SKM-1 (cell line): ENCODE measurements at regions not wholly inside any gene's neighbourhood (a gene's known extent, or its start where the extent isn't known, plus 50 kb on each side); places are given as distances from the start of the nearest gene placed in this dataset.

Experiments
- DNase-seq: peaks from one replicate; lab custom pipeline; 2025; ENCODE audit not compliant: unreplicated experiment; lab: John Stamatoyannopoulos, UW

- DNase-seq, result no peak
Observed at GRCh38 chr5:138666226-138666742, 86.9 kb upstream of the CTNNA1 start.

DNA sequence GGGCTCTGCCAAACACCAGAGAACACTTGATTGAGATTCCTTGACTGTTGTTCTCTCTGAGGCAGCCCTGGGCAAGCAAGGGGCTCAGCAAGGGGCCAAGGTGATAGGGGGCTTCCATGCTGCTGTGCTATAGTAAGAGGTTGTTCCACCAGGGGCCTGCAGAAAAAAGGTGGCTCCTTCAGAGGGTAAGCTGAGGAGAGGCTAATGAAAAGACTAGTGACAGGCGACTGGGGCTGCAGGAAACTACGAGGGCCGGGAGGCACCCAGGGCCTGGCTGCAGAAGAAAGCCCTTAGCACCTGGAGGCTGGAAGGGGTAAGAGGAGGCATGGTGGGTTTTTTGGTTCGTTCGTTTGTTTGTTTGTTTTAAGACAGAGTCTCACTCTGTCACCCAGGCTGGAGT, 88.0 kb upstream of the CTNNA1 start:
- no peak for DNase-seq

DNA sequence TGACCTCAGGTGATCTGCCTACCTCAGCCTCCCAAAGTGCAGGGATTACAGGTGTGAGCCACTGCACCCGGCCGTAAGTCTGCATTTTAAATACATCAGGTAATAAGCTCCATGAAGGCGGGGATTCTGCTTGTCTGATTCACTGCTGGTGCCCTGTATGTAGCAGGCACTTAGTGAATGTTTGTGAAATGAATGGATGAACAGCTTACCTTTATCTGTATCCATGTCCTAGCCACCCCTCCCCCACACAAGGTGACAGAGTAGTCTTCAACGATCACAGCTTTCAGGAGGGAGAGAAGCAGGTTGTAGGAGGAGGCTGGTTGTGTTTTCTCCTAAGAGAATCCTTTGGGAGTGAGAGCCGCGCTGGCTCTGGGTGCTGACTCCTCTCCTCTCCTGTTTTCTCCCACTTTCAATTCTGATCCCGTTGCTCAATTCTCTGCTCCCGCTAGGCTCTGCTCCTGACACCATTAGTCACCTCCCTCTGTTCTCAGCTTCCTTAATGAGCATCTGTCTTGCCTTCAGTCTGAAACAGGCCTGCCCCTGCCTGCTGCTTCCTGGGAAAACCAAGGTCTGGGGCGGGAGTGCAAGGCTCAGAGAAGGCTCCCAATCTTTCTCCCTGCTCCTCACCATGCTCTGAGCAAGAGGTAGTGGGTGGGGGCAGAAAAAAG, 88.8 kb upstream of the CTNNA1 start:
- no peak for DNase-seq

GRCh38 chr5:138663561-138663960, 88.4 kb upstream of the HSPA9 start:
- no peak for DNase-seq

GRCh38 chr5:138663009-138663408, 87.8 kb upstream of the HSPA9 start:
- no peak for DNase-seq

DNA sequence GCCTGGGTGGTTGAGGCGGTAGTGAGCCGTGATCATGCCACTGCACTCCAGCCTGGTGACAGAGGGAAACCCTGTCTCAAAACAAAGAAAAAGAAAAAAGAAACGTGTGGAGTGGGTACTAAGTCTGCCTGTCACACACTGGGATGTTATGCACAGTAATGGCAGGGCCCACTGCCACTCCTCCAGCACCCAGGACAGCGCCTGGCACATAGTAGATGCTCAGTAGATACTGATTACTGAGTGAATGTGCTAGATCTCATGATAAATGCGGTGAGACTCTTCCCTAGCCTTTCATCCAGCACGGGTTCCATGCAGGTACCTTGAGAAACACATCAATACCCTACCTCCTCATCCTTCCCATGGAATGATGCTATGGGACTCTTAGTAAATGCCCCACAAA, 87.4 kb upstream of the HSPA9 start:
- DNase-seq, result no peak

DNA sequence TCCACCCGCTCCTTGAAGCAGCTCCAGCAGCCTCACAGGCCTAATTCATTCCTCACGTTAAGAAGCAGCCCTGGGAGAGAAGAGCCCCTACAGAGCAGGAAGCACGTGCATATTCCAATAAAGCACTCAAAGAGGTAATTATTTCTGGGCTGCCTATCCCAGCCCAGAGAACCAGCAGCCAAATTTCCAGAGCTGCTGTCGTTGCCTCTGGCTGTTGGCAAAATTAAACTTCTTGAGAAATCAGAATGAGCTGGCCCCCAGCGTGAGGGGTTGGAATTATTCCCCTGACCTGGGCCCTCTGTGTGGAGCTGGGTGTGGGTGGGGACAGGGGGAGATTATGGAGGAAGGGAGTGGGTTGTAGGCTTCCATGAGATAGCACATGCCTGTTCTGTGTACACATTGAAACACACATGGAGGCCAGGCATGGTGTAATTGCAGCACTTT, 86.8 kb upstream of the HSPA9 start:
- DNase-seq, result no peak

GRCh38 chr5:138661291-138661960, 86.2 kb upstream of the HSPA9 start:
- no peak for DNase-seq

DNA sequence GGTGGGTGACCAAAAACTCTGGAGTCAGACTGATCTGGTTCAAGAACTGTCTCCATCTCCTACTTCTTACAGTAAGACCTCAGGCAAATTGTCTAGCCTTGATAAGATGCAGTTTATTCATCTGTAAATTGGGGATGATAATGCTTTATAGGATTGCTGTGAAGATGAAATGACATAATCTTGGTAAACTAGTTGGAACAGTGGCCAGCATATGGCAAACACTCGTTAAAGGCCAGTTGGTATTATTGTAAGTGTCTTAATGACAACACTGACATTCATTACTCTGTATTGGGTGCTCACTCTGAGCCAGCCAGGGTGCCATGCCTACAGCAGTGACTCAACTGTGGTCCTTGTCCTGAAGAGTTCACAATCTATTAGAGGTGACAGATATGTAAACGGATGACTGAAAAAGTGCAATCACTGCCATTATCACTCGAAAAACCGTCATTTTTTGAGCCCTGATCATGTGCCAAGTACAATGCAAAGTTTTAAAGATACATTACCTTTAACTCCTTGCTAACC, 84.9 kb upstream of the HSPA9 start:
- no peak for DNase-seq

- DNase-seq, result no peak
Observed at GRCh38 chr5:138659561-138659960, 84.4 kb upstream of the HSPA9 start.

DNA sequence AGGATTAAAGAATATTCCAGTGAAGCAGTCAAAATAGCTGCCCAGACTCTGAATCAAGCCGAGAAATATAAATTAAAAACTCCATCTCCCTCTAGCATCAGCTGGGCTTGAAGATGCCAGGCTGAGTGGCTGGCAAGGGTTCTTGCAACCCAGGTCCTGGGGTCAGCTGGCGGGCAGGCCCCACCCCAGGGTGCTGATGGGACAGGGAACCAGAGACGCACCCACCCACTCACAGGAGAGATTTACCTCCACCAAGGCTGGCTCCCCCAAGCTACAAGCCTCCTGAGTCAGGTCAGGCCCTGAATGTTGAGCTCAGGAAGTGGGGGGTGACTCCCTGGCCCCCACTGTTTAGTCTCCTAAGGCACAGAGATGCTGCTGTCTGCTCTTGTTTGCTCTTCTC, 83.9 kb upstream of the HSPA9 start:
- no peak for DNase-seq

DNA sequence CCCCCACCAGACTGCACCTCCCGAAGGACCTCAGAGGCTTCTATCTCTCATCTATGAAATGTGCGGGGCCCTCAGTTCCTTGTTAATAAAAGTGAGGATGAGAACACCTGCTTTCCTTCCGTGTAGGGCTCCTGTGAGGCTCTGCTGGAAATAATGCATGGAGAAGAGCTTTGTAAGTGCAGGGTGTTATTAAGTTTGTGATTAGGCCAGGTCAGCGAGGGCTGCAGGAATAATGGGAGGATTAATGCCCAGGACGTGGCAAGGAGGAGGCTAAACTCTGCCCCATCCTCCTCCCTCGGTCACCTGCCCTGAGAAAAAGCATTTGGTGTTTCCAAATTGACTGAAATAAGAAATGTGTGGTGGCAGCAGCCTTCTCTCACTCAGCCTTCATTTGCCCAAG, 83.5 kb upstream of the HSPA9 start:
- DNase-seq, result no peak

DNA sequence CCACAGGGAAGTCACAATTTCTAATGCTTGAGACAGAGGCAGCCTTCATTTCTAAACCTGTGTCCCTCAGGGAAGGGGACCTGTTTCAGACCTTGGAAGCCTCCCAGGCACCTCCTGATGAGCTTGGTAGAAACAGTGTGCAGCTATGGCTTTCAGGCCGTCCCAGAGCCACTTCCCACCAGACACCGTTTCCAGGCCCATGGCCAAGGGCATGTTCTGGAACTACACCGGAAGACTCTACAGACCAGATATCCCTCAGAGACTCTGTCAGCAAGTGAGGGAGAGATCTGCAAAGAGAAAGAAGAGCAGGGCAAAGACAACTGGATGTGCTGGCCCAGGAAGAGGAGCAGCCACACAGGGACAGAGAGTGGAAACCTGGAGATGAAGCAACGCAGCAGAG, 82.2 kb upstream of the HSPA9 start:
- no peak for DNase-seq

- no peak for DNase-seq
Observed at GRCh38 chr5:138656916-138657315, 81.7 kb upstream of the HSPA9 start.

DNA sequence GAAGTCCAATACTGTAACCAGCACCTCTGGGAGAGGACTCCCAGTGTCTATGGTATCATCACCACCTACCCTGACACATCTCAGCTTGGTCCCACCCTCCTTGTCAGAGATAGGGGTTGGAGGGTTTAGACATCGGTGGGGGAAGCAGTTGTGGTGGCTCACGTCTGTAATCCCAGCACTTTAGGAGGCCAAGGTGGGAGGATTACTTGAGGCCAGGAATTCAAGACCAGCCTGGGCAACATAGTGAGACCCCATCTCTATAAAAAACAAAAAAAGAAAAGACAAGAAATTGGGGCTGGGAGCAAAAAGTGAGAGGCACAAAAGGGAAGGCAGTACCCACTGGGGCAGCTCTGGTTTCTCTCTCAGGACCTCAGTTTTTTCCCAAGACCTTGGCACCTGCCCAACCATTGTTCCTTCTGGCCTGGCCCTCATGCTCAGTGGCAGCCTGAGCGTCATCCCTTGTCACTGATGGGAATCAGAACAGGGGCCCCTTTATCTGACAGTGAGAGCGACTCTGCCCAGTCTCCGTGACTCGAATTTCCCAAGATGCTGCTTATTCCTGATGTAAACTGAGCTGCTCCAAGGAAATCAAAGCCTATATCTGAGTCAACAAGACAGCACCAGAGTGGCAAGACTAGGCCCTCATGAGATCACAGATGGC, 80.5 kb upstream of the HSPA9 start:
- DNase-seq, result no peak

GRCh38 chr5:138654281-138654867, 79.2 kb upstream of the HSPA9 start:
- no peak for DNase-seq

GRCh38 chr5:138653502-138653901, 78.3 kb upstream of the HSPA9 start:
- DNase-seq, result no peak

DNA sequence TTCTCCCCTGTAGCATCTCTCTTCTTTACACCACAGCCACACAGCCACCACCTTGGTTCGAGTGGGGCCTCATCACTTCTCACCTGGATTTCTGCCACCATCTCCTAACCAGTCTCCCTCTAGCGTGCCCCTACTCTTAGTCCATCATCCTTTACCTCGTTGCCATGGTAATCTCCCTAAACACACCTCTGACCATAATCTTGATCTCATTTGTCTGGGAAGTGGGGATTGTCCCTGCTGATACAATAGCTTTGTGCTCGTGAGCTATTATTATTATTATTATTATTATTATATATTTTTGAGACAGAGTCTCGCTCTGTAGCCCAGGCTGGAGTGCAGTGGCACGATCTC, 76.5 kb upstream of the HSPA9 start:
- no peak for DNase-seq

GRCh38 chr5:138651058-138651766, 76.0 kb upstream of the HSPA9 start:
- no peak for DNase-seq

GRCh38 chr5:138650196-138650595, 75.0 kb upstream of the HSPA9 start:
- no peak for DNase-seq

DNA sequence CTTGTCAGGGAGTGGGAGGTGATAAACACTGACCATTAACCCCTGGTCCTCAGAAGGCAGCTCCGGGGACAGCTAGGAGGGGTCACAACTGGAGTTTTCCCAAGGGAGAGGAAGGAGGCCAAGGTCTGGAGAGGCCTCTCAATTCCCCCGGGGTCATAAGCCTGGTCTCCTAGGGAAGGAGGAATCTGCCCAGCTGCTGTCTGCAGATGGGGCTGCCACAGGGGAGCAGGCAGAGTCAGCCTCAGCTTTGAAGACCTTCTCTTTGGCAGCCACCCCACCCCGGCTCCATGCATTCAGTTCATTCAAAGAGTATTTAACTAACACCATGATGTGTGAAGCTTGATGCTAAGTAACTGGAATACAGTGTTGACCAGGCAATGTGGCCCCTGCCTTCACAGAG, 74.6 kb upstream of the HSPA9 start:
- no peak for DNase-seq
